ENCODE measurements at regions not wholly inside any gene's neighbourhood (a gene's known extent, or its start where the extent isn't known, plus 50 kb on each side); places are given as distances from the start of the nearest gene placed in this dataset.

DNA sequence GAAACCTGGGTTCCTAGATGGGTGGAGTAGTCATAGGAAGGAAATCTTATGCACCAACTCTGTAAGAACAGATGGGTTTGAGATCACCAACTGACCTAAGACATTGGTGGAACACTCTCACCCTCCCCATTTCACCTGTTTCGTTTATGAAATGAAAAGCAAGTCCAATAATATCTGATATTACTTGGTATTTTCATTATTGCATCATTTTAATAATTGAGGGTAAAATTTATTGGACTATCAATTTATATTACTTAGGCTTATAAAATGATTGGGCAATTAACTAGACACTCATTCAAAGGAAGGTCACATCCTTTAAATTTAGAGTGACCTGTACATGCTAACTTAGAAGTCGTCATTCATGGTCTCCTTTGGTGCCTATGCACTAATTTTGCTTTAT lies 503.9 kb downstream of the TAFA4 start:
- ATAC-seq (no peak), DNase-seq (no peak)
- H3K4me1 Mint-ChIP-seq (ENCODE audit: low read depth) = no peaks in the 10 kb centered on the region
- H3K9me3 Mint-ChIP-seq = peaks cover 4% of the 10 kb centered on the region
- H3K36me3 Mint-ChIP-seq (ENCODE audit: insufficient read depth) = peaks cover 3% of the 10 kb centered on the region
- no peaks in the 10 kb centered on the region for H3K27me3 Mint-ChIP-seq (ENCODE audit: low read depth)
- no peak overlapping the region for H3K4me3 Mint-ChIP-seq

- H3K36me3 Mint-ChIP-seq (ENCODE audit: insufficient read depth) = no peaks in the 10 kb centered on the region
- H3K9me3 Mint-ChIP-seq = peaks cover 4% of the 10 kb centered on the region
- H3K4me1 Mint-ChIP-seq (ENCODE audit: low read depth) = no peaks in the 10 kb centered on the region
- no peak overlapping the region for H3K4me3 Mint-ChIP-seq
- ATAC-seq (no peak), DNase-seq (no peak)
- H3K27me3 Mint-ChIP-seq (ENCODE audit: low read depth) = no peaks in the 10 kb centered on the region
These were observed 507.4 kb downstream of the TAFA4 start for GRCh38 chr3:68424796-68425460.

DNA sequence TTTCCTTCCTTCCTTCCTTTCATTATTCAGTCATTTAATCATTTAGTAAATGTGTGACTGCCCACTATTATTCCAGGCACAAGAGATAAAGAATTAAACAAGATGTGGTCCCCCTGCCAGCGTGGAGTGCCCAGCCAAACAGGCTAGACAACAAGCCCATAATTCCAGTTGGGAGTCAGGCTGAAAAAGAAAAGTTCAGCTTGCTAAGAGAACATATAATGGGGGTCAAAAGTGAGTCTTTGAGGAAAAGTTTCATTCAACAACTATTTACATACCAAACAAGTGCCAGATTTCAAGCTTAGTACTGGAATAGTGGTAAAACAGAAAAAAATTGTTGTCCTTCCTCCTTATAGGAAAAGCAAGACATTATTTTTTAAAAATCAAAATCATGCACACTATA lies 523.7 kb downstream of the TAFA4 start:
- H3K4me3 Mint-ChIP-seq = no peak overlapping the region
- no peaks in the 10 kb centered on the region for H3K4me1 Mint-ChIP-seq (ENCODE audit: low read depth)
- DNase-seq (no peak), ATAC-seq (no peak)
- H3K27me3 Mint-ChIP-seq (ENCODE audit: low read depth) = no peaks in the 10 kb centered on the region
- no peaks in the 10 kb centered on the region for H3K9me3 Mint-ChIP-seq
- peaks cover 2% of the 10 kb centered on the region for H3K36me3 Mint-ChIP-seq (ENCODE audit: insufficient read depth)

DNA sequence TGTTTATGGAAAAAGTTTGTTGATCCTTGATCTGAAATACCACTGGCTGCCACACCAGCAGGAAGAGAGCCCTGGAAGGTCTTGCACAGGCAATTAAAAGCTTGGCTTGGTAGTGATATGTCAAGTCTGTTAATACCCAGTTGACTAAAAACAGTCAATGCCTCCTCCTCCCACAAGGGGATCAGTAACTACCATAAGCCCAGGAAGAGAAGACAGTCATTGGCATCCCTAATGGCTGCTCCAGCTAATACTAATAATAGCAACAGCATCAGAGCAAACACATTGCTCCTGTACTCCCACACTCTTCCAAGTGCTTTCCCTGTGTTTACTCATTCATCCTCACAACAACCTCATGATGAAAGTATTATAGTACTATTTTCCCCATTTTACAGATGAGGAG lies 528.6 kb downstream of the TAFA4 start:
- ATAC-seq (no peak), DNase-seq (no peak)
- H3K4me1 Mint-ChIP-seq (ENCODE audit: low read depth) = no peaks in the 10 kb centered on the region
- no peaks in the 10 kb centered on the region for H3K27me3 Mint-ChIP-seq (ENCODE audit: low read depth)
- H3K9me3 Mint-ChIP-seq = peaks cover 4% of the 10 kb centered on the region
- H3K4me3 Mint-ChIP-seq = no peak overlapping the region
- H3K36me3 Mint-ChIP-seq (ENCODE audit: insufficient read depth) = peaks cover 2% of the 10 kb centered on the region

- no peak for ATAC-seq
These were observed 530.0 kb downstream of the TAFA4 start for GRCh38 chr3:68402235-68402918.

GRCh38 chr3:68378631-68379030 lies 553.7 kb downstream of the TAFA4 start:
- DNase-seq (no peak), ATAC-seq (no peak)
- H3K4me1 Mint-ChIP-seq (ENCODE audit: low read depth) = peaks cover 2% of the 10 kb centered on the region
- peaks cover 10% of the 10 kb centered on the region for H3K36me3 Mint-ChIP-seq (ENCODE audit: insufficient read depth)
- H3K4me3 Mint-ChIP-seq = no peak overlapping the region
- H3K9me3 Mint-ChIP-seq = peaks cover 30% of the 10 kb centered on the region
- H3K27me3 Mint-ChIP-seq (ENCODE audit: low read depth) = no peaks in the 10 kb centered on the region

More at GRCh38 chr3:68402235-68402918, 530.0 kb downstream of the TAFA4 start:
- Mint-ChIP-seq H3K27me3 (ENCODE audit: low read depth) (no peaks in the 10 kb centered on the region), H3K36me3 (ENCODE audit: insufficient read depth) (peaks cover 2% of the 10 kb centered on the region), H3K4me1 (ENCODE audit: low read depth) (no peaks in the 10 kb centered on the region), H3K9me3 (peaks cover 4% of the 10 kb centered on the region), H3K4me3 (no peak overlapping the region)
- no peak for DNase-seq

- no peaks in the 10 kb centered on the region for H3K36me3 Mint-ChIP-seq (ENCODE audit: insufficient read depth)
- DNase-seq (no peak), ATAC-seq (no peak)
- H3K9me3 Mint-ChIP-seq = peaks cover 21% of the 10 kb centered on the region
- H3K4me1 Mint-ChIP-seq (ENCODE audit: low read depth) = no peaks in the 10 kb centered on the region
- no peaks in the 10 kb centered on the region for H3K27me3 Mint-ChIP-seq (ENCODE audit: low read depth)
- no peak overlapping the region for H3K4me3 Mint-ChIP-seq
These were observed 558.6 kb downstream of the TAFA4 start for GRCh38 chr3:68373727-68374126.

DNA sequence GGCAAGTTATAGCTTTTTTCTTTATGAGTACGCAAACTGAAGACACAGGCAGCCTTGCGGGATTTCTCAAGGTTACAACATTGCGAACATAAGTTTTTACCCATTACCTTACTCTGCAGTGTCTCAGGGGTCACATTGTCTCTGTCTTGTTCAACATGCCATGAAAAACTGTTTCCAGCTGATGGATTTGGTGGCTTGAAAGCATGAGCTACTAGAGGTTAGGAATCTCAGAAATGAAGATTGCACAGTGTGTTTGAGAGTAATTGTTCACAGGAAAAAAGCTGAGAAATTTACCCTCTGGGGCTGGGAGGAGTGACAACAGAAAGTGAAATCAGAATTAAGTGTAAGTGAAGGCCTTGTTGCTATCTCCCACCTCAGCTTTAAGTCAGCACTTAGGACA lies 568.6 kb downstream of the TAFA4 start:
- no peaks in the 10 kb centered on the region for H3K4me1 Mint-ChIP-seq (ENCODE audit: low read depth)
- H3K4me3 Mint-ChIP-seq = no peak overlapping the region
- DNase-seq (no peak), ATAC-seq (no peak)
- H3K9me3 Mint-ChIP-seq = no peaks in the 10 kb centered on the region
- no peaks in the 10 kb centered on the region for H3K27me3 Mint-ChIP-seq (ENCODE audit: low read depth)
- peaks cover 2% of the 10 kb centered on the region for H3K36me3 Mint-ChIP-seq (ENCODE audit: insufficient read depth)

DNA sequence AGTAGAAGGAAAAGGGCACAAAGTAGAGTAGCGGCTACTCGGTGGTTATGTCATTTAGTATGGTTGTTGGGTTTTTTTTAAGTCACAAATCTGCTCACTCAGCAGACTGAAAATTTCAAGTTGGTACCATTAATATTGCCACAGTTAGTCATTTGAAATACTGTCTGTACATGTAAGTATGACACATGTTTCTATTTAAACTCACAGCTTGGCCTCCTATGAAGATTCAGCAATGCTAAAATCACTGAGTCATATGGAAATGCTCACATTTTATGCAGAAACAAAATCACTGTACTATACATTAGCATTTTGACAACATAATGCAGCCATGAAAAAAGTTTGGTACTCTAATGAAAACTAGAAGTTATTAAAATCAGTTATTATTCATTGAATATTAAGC lies 571.9 kb downstream of the TAFA4 start:
- H3K4me3 Mint-ChIP-seq = no peak overlapping the region
- DNase-seq = no peak
- H3K9me3 Mint-ChIP-seq = no peaks in the 10 kb centered on the region
- H3K36me3 Mint-ChIP-seq (ENCODE audit: insufficient read depth) = peaks cover 2% of the 10 kb centered on the region
- no peaks in the 10 kb centered on the region for H3K4me1 Mint-ChIP-seq (ENCODE audit: low read depth)
- no peak for ATAC-seq
- H3K27me3 Mint-ChIP-seq (ENCODE audit: low read depth) = no peaks in the 10 kb centered on the region

GRCh38 chr3:68345781-68346180 lies 586.6 kb downstream of the TAFA4 start:
- no peak for ATAC-seq
- no peaks in the 10 kb centered on the region for H3K4me1 Mint-ChIP-seq (ENCODE audit: low read depth)
- H3K36me3 Mint-ChIP-seq (ENCODE audit: insufficient read depth) = no peaks in the 10 kb centered on the region
- DNase-seq = no peak
- no peaks in the 10 kb centered on the region for H3K9me3 Mint-ChIP-seq
- no peaks in the 10 kb centered on the region for H3K27me3 Mint-ChIP-seq (ENCODE audit: low read depth)
- H3K4me3 Mint-ChIP-seq = no peak overlapping the region

GRCh38 chr3:68342426-68342825 lies 589.9 kb downstream of the TAFA4 start:
- H3K4me3 Mint-ChIP-seq = no peak overlapping the region
- no peaks in the 10 kb centered on the region for H3K9me3 Mint-ChIP-seq
- no peaks in the 10 kb centered on the region for H3K4me1 Mint-ChIP-seq (ENCODE audit: low read depth)
- no peaks in the 10 kb centered on the region for H3K27me3 Mint-ChIP-seq (ENCODE audit: low read depth)
- ATAC-seq (no peak), DNase-seq (no peak)
- H3K36me3 Mint-ChIP-seq (ENCODE audit: insufficient read depth) = no peaks in the 10 kb centered on the region

- no peak overlapping the region for H3K4me3 Mint-ChIP-seq
- no peaks in the 10 kb centered on the region for H3K27me3 Mint-ChIP-seq (ENCODE audit: low read depth)
- DNase-seq (no peak), ATAC-seq (no peak)
- no peaks in the 10 kb centered on the region for H3K9me3 Mint-ChIP-seq
- no peaks in the 10 kb centered on the region for H3K4me1 Mint-ChIP-seq (ENCODE audit: low read depth)
- no peaks in the 10 kb centered on the region for H3K36me3 Mint-ChIP-seq (ENCODE audit: insufficient read depth)
These were observed 596.3 kb downstream of the TAFA4 start for GRCh38 chr3:68336042-68336441.

DNA sequence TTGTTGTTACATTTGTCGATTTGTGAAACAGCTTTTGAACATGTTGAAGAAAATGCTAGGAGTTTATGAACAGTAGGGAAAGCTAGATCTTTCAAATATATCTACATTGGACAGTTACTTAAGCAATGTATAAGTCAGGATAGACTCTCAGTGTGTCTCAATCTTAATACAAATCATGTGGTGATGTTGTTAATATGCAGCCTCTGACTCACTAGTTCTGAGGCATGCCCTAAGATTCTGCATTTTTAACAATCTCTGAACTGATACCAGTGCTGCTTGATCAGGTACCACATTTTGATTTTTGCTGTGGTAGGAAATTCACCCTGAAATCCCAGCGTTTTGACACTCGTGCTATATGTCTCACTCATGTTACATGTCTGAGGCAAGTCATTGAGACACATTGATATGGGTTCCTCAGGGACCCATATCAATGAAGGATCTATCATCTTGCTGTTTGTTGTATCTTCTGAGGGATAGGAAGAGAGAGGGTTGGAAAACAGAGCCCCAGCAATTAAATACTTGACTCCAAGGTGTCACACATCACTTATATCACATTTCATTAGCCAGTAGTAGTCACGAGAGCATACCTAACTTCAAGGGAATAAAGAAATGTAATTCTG lies 597.9 kb downstream of the TAFA4 start:
- ATAC-seq = no peak
- no peaks in the 10 kb centered on the region for H3K4me1 Mint-ChIP-seq (ENCODE audit: low read depth)
- peaks cover 1% of the 10 kb centered on the region for H3K9me3 Mint-ChIP-seq
- DNase-seq = no peak
- no peaks in the 10 kb centered on the region for H3K27me3 Mint-ChIP-seq (ENCODE audit: low read depth)
- H3K36me3 Mint-ChIP-seq (ENCODE audit: insufficient read depth) = no peaks in the 10 kb centered on the region
- H3K4me3 Mint-ChIP-seq = no peak overlapping the region

- H3K27me3 Mint-ChIP-seq (ENCODE audit: low read depth) = no peaks in the 10 kb centered on the region
- no peaks in the 10 kb centered on the region for H3K4me1 Mint-ChIP-seq (ENCODE audit: low read depth)
- no peaks in the 10 kb centered on the region for H3K36me3 Mint-ChIP-seq (ENCODE audit: insufficient read depth)
- no peak overlapping the region for H3K4me3 Mint-ChIP-seq
- ATAC-seq = no peak
- no peak for DNase-seq
- peaks cover 4% of the 10 kb centered on the region for H3K9me3 Mint-ChIP-seq
These were observed 604.3 kb downstream of the TAFA4 start for GRCh38 chr3:68328049-68328448.

DNA sequence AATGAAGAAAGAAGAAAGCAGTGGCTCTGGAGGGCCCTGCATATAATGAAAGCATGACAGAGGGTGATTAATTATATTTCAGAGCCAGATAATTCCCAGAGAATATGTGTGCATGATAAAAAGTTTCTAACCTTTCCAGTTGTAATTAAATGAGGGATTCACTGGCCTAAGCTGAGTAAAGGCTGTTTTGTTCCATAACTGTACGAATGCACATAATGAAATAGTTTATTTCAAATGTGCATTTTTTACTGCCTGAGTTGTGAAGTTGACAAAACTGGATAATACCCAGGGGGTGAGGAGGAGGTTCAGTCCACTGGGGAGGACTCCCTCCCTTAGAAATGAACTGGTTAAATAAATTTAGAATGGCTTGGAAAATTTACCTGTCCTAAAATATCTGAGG lies 616.4 kb downstream of the TAFA4 start:
- Mint-ChIP-seq H3K9me3 (peaks cover 8% of the 10 kb centered on the region), H3K4me3 (no peak overlapping the region), H3K36me3 (ENCODE audit: insufficient read depth) (peaks cover 2% of the 10 kb centered on the region), H3K27me3 (ENCODE audit: low read depth) (no peaks in the 10 kb centered on the region), H3K4me1 (ENCODE audit: low read depth) (no peaks in the 10 kb centered on the region)
- DNase-seq (no peak), ATAC-seq (no peak)

Data from activated T-cell treated with anti-CD3 and anti-CD28 coated beads, Interleukin-2, amount 50 U/mL, for 4 hours (primary cell).